Fibroblast of the aortic adventitia (primary cell): ENCODE measurements at regions not wholly inside any gene's neighbourhood (a gene's known extent, or its start where the extent isn't known, plus 50 kb on each side); places are given as distances from the start of the nearest gene placed in this dataset.

Experiments
- DNase-seq: peaks from one replicate; pipeline ENCODE4 v3.0.0-alpha.2; 2010; ENCODE audit warnings: low read depth
- H3K4me3 ChIP-seq: 2 replicates; pipeline ENCODE4 v1.5.1; 2011; ENCODE audit warnings: low read depth, mild to moderate bottlenecking, control low read depth, low read length, moderate library complexity
- CTCF ChIP-seq: IDR thresholded peaks from 2 replicates; pipeline ENCODE4 v1.5.1; 2011; ENCODE audit warnings: mild to moderate bottlenecking, low read length, control low read depth, inconsistent platforms; ENCODE audit not compliant: insufficient read depth

- no peak for TF ChIP-seq CTCF
- no peak overlapping the region for H3K4me3 ChIP-seq
- no peak for DNase-seq
Measured at GRCh38 chr13:111597191-111597611, 276.8 kb downstream of the TEX29 start.

- no peak for TF ChIP-seq CTCF
- DNase-seq = no peak
- no peak overlapping the region for H3K4me3 ChIP-seq
Measured at GRCh38 chr13:111597618-111598017, 277.2 kb downstream of the TEX29 start.

- H3K4me3 ChIP-seq = no peak overlapping the region
- no peak for DNase-seq
- TF ChIP-seq CTCF = no peak
Measured at GRCh38 chr13:111598747-111599146, 278.3 kb downstream of the TEX29 start.

GRCh38 chr13:111599791-111600190 lies 279.3 kb downstream of the TEX29 start:
- H3K4me3 ChIP-seq = no peak overlapping the region
- no peak for TF ChIP-seq CTCF
- no peak for DNase-seq

GRCh38 chr13:111602874-111603273 lies 282.4 kb downstream of the TEX29 start:
- no peak for DNase-seq
- no peak for TF ChIP-seq CTCF
- no peak overlapping the region for H3K4me3 ChIP-seq

GRCh38 chr13:111604097-111604496 lies 283.7 kb downstream of the TEX29 start:
- no peak for TF ChIP-seq CTCF
- DNase-seq = no peak

GRCh38 chr13:111608556-111608955 lies 288.1 kb downstream of the TEX29 start:
- no peak for TF ChIP-seq CTCF
- no peak for DNase-seq
- H3K4me3 ChIP-seq = no peak overlapping the region

More at GRCh38 chr13:111604097-111604496, 283.7 kb downstream of the TEX29 start:
- H3K4me3 ChIP-seq = no peak overlapping the region
